ENCODE measurements at regions not wholly inside any gene's neighbourhood (a gene's known extent, or its start where the extent isn't known, plus 50 kb on each side); places are given as distances from the start of the nearest gene placed in this dataset.

DNA sequence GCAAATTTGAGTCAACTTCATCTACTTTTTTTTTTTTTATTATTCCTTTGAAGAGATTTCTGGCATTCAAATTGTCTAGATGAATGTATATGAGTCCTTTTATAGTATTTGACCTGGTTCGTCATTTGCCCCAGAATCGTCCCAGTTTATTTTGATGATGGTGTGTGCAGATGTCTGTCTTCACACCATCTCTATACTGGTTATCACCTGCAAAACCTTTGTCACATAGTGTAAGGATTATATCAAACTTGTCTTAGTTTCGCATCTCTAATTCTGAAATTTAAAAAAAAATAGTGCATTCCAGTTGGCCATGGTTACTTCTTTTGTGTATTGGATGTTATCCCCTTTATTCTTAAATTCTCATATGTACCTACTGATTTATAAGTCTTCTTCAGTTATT lies 70.5 kb upstream of the CD99 start:
- TF ChIP-seq, protein P1, sequence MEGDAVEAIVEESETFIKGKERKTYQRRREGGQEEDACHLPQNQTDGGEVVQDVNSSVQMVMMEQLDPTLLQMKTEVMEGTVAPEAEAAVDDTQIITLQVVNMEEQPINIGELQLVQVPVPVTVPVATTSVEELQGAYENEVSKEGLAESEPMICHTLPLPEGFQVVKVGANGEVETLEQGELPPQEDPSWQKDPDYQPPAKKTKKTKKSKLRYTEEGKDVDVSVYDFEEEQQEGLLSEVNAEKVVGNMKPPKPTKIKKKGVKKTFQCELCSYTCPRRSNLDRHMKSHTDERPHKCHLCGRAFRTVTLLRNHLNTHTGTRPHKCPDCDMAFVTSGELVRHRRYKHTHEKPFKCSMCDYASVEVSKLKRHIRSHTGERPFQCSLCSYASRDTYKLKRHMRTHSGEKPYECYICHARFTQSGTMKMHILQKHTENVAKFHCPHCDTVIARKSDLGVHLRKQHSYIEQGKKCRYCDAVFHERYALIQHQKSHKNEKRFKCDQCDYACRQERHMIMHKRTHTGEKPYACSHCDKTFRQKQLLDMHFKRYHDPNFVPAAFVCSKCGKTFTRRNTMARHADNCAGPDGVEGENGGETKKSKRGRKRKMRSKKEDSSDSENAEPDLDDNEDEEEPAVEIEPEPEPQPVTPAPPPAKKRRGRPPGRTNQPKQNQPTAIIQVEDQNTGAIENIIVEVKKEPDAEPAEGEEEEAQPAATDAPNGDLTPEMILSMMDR (IDR thresholded peaks at IDR 0.05; ENCODE audit: insufficient read depth, low read depth, low read length), result no peak
- TF ChIP-seq EZH2 (IDR thresholded peaks at IDR 0.05; ENCODE audit: insufficient read depth, low read length), result no peak

Measured in astrocyte (in vitro differentiated cells and primary cell).